Right lobe of liver (tissue), 4 donors: ENCODE measurements at regions not wholly inside any gene's neighbourhood (a gene's known extent, or its start where the extent isn't known, plus 50 kb on each side); places are given as distances from the start of the nearest gene placed in this dataset.

Experiments
- CTCF ChIP-seq, 4 donors: fragments of 200-600 bp in 3 of 4; fragments of 450-650 bp in 1 of 4; IDR thresholded peaks; one replicate each; pipeline versions ENCODE4 v1.5.1 to v1.8.0; 2016 to 2022; ENCODE audit warnings: antibody characterized with exemption in 4 of 4, mild to moderate bottlenecking in 2 of 4
- POLR2A ChIP-seq: fragments of 450-650 bp; IDR thresholded peaks from one replicate; pipeline ENCODE4 v1.6.1; 2017; ENCODE audit warnings: antibody characterized with exemption, mild to moderate bottlenecking
- donor health status: DM: no; HTN: no; CAD: no.
- donor health status: DM: no; HTN: no; CAD: no.
- donor health status: DM: no; HTN: yes; CAD: no.

- no peak for TF ChIP-seq POLR2A
- TF ChIP-seq CTCF (IDR thresholded peaks at IDR 0.05) = no peak
Observed at GRCh38 chr21:16932314-16932713, 580.5 kb upstream of the CXADR start.
